Neural progenitor cell (in vitro differentiated cells): ENCODE measurements at regions not wholly inside any gene's neighbourhood (a gene's known extent, or its start where the extent isn't known, plus 50 kb on each side); places are given as distances from the start of the nearest gene placed in this dataset.

Experiments used
- CTCF ChIP-seq: fragments of 200-600 bp; sonication (generic); IDR thresholded peaks from 2 replicates; pipeline ENCODE4 v1.5.1; 2017; ENCODE audit warnings: antibody characterized with exemption, mild to moderate bottlenecking
- EZH2 ChIP-seq: fragments of 200-600 bp; sonication (generic); IDR thresholded peaks from 2 replicates; pipeline ENCODE4 v1.6.1; 2017; ENCODE audit warnings: antibody characterized with exemption, mild to moderate bottlenecking, moderate library complexity

GRCh38 chr22:47327241-47327640 is 564.8 kb downstream of the TBC1D22A start:
- TF ChIP-seq CTCF (no peak), EZH2 (no peak)
